Osteoblast (primary cell): ENCODE measurements at regions not wholly inside any gene's neighbourhood (a gene's known extent, or its start where the extent isn't known, plus 50 kb on each side); places are given as distances from the start of the nearest gene placed in this dataset.

Experiments
- DNase-seq: peaks from one replicate; pipeline ENCODE4 v3.0.0; 2011; ENCODE audit warnings: low spot score, mixed read lengths; ENCODE audit not compliant: insufficient read length; ENCODE audit errors: missing footprints
- H2AFZ ChIP-seq: 2 replicates; pipeline ENCODE4 v1.6.0; 2011; ENCODE audit warnings: mild to moderate bottlenecking, low read length
- H3K27ac ChIP-seq: 2 replicates; pipeline ENCODE4 v1.5.1; 2011; ENCODE audit warnings: mild to moderate bottlenecking, low read depth, low read length, moderate library complexity
- H3K27me3 ChIP-seq: 2 replicates; pipeline ENCODE4 v1.6.0; 2012; ENCODE audit warnings: mild to moderate bottlenecking, control low read depth, inconsistent platforms, low read length, moderate library complexity; ENCODE audit not compliant: insufficient read depth
- H3K36me3 ChIP-seq: 2 replicates; pipeline ENCODE4 v1.5.1; 2011; ENCODE audit warnings: mild to moderate bottlenecking, low read length, control low read depth, moderate library complexity; ENCODE audit not compliant: insufficient read depth
- H3K4me1 ChIP-seq: 2 replicates; pipeline ENCODE4 v1.5.1; 2011; ENCODE audit warnings: mild to moderate bottlenecking, low read length, control low read depth, moderate library complexity; ENCODE audit not compliant: insufficient read depth
- H3K4me2 ChIP-seq: 2 replicates; pipeline ENCODE4 v1.6.0; 2011; ENCODE audit warnings: mild to moderate bottlenecking, low read length; ENCODE audit not compliant: insufficient read depth
- H3K4me3 ChIP-seq: fragments of 200-600 bp; sonication (generic); 3 replicates; pipeline ENCODE4 v1.5.1; 2012; ENCODE audit warnings: mild to moderate bottlenecking, low read length, inconsistent platforms; ENCODE audit not compliant: insufficient read depth
- H3K79me2 ChIP-seq: 2 replicates; pipeline ENCODE4 v1.6.0; 2012; ENCODE audit warnings: mild to moderate bottlenecking, low read length, control low read depth, inconsistent platforms; ENCODE audit not compliant: insufficient read depth
- H3K9me3 ChIP-seq: 2 replicates; pipeline ENCODE4 v1.5.1; 2011; ENCODE audit warnings: low read depth, low read length, control low read depth
- H4K20me1 ChIP-seq: 2 replicates; pipeline ENCODE4 v1.6.0; 2012; ENCODE audit warnings: mild to moderate bottlenecking, low read length, control low read depth; ENCODE audit not compliant: insufficient read depth
- CTCF ChIP-seq: IDR thresholded peaks from 2 replicates; pipeline ENCODE4 v1.5.1; 2011; ENCODE audit warnings: mild to moderate bottlenecking, low read depth, low read length, moderate library complexity; ENCODE audit errors: extremely low read depth

- Histone ChIP-seq H3K27me3 (no peaks in the 10 kb centered on the region), H4K20me1 (no peaks in the 10 kb centered on the region), H3K9me3 (no peaks in the 10 kb centered on the region), H2AFZ (no peak overlapping the region), H3K27ac (no peak overlapping the region), H3K4me2 (no peak overlapping the region), H3K4me3 (no peak overlapping the region), H3K79me2 (no peaks in the 10 kb centered on the region), H3K36me3 (no peaks in the 10 kb centered on the region), H3K4me1 (no peaks in the 10 kb centered on the region)
- DNase-seq = no peak
- TF ChIP-seq CTCF = no peak
These were observed 153.5 kb downstream of the MYCN start for GRCh38 chr2:16093639-16094529.

GRCh38 chr2:16092861-16093638 lies 152.7 kb downstream of the MYCN start:
- Histone ChIP-seq H2AFZ (no peak overlapping the region), H3K4me1 (no peaks in the 10 kb centered on the region), H3K4me3 (no peak overlapping the region), H3K79me2 (no peaks in the 10 kb centered on the region), H3K4me2 (no peak overlapping the region), H4K20me1 (no peaks in the 10 kb centered on the region), H3K27me3 (no peaks in the 10 kb centered on the region), H3K36me3 (no peaks in the 10 kb centered on the region), H3K27ac (no peak overlapping the region), H3K9me3 (no peaks in the 10 kb centered on the region)
- DNase-seq = no peak
- TF ChIP-seq CTCF = no peak

GRCh38 chr2:16091576-16092282 lies 151.4 kb downstream of the MYCN start:
- no peaks in the 10 kb centered on the region for H4K20me1 ChIP-seq
- H3K4me3 ChIP-seq = no peak overlapping the region
- no peak overlapping the region for H3K27ac ChIP-seq
- H3K9me3 ChIP-seq = no peaks in the 10 kb centered on the region
- DNase-seq = no peak
- TF ChIP-seq CTCF = no peak
- no peaks in the 10 kb centered on the region for H3K27me3 ChIP-seq
- no peaks in the 10 kb centered on the region for H3K4me1 ChIP-seq
- H3K79me2 ChIP-seq = no peaks in the 10 kb centered on the region
- no peak overlapping the region for H3K4me2 ChIP-seq
- H2AFZ ChIP-seq = no peak overlapping the region
- H3K36me3 ChIP-seq = no peaks in the 10 kb centered on the region
